Posterior cingulate gyrus (tissue), 11 donors: ENCODE measurements at regions not wholly inside any gene's neighbourhood (a gene's known extent, or its start where the extent isn't known, plus 50 kb on each side); places are given as distances from the start of the nearest gene placed in this dataset.

ENCODE experiments used
- DNase-seq, 10 donors: peaks; one replicate each; pipeline versions ENCODE4 v3.0.0 to v3.0.0-alpha.2; 2020 to 2021; ENCODE audit warnings: mixed read lengths in 3 of 10
- intact Hi-C: fragments of 100-400 bp; cut with DNase I; formaldehyde crosslinking; loops from one replicate; pipeline ENCODE4 v1.15.1; 2023

DNA sequence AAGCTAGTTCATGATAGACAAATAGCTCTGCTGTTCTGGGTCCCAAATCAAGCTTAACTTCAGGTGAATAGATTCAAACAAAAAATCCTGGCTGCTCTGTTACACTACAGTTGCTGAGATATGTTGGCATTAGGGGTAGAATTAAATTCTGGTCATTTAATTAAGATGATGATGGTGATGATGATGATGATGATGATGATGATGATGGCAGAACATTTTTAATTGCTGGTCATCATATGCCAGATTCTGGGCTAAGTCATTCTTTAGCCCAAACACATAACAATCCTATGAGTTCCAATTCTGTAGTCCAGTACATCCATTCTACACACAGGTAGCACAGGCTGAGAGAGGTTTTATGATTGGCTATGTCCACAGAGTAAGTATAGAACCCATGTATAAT lies 741.5 kb downstream of the STIM2 start:
- intact Hi-C loops: no loop called here
- DNase-seq: no peak

DNA sequence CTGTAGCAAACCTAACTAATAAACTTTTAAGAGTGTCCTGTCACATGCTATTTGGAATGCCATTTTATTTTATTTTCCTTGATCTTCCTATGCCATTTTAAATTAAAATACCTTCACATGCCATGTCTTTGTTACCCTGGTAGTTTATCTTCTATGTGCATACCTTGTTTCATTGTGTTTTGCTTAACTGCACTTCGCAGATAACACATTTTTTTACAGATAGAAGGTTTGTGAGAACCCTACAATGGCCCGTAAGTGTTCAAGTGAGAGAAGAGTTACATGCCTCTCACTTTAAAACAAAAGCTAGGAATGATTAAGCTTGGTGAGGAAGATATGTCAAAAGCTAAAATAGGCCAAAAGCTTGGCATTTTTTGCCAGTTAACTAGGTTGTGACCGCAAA lies 744.1 kb downstream of the STIM2 start:
- intact Hi-C loops: no loop called here
- no peak for DNase-seq

DNA sequence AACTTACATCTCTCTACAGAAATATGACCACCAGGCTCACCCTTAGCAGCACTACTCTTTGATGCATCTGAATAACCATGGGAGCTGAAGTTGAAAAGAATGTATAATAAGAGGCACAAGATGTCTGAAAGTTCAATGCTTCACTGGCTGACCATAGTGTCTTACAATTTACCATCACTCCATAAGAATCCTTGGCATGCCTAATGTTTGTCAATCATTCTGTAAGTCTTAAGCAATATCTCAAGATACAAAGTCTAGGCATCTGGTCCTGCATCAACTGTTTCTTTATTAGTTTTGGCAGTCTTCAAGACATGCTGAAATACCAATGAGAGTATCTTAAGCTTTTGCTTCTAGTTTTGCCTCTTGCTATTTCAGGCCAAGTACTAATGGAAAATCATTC lies 755.5 kb downstream of the STIM2 start:
- intact Hi-C loops: no loop called here
- DNase-seq: no peak

DNA sequence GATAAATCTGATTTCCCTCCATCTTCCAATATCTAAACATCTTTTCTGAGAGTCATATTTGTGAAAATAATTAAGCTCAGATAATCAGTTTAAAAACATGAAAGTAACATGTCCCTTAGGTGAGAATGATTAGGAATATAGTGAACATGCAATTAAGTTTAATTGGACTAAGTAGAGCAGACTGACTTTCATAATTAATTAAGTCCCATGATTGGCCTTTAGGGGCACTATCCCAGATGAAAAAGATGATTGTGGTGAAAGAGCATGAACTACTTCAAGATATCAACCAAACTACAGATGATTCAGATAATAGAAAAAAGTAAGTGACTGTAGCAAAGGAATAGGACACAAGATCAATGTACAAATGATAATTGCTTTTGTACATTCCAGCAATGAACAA lies 758.8 kb downstream of the STIM2 start:
- DNase-seq: no peak
- intact Hi-C loops: no loop called here

DNA sequence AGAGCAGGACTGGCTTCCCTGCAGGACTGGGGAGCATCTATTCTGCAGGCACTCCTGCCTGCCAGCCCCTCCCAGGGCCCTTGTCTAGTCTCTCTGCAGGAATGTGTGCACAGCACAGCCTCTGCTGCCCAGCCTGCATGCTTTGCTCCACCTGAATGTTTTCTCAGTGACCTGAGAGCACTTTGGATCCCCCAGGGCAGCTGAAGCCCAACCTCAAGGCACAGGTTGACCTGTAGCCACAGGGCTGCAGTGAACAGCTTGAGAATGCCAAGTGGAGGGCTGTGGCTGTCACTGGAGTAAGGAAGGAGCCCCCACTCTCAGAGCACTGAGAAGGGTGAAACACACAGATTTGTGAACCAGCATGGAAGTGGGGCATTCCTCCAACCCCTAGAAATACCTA lies 760.2 kb downstream of the STIM2 start:
- no peak for DNase-seq
- intact Hi-C loops: no loop called here

DNA sequence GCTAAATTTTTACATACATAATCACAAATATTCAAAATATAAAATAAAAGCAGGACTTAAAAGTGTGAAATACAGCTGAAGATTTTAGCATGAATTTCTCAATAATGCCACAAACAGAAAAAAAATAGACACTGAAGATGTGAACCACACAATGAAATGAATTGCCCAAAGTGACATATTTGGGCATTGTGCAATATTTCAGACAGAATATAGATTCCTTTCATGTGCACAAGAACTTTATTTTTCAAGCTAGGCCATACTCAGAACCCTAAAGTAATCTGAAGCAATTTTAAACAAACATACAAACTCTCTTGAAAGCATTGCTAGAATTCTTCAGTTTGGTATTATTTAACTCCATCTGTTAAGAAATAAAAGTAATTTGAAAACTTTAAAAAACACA lies 764.1 kb downstream of the STIM2 start:
- intact Hi-C loops: no loop called here

DNA sequence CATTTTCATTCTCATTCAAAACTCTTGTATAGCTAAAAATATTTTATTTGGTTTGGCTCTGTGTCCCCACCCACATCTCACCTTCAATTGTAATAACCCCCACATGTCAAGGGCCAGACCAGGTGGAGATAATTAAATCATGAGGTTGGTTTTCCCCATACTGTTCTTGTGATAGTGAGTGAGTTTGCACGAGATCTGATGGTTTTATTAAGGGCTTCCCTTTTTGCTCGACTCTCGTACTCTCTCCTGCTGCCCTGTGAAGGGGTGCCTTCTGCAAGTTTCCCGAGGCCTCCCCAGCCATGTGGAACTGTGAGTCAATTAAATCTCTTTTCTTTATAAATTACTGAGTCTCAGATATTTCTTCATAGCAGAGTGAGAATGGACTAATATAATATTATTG lies 768.0 kb downstream of the STIM2 start:
- intact Hi-C loops: no loop called here
- DNase-seq: no peak

More for the DNA sequence above, 764.1 kb downstream of the STIM2 start:
- no peak for DNase-seq

DNA sequence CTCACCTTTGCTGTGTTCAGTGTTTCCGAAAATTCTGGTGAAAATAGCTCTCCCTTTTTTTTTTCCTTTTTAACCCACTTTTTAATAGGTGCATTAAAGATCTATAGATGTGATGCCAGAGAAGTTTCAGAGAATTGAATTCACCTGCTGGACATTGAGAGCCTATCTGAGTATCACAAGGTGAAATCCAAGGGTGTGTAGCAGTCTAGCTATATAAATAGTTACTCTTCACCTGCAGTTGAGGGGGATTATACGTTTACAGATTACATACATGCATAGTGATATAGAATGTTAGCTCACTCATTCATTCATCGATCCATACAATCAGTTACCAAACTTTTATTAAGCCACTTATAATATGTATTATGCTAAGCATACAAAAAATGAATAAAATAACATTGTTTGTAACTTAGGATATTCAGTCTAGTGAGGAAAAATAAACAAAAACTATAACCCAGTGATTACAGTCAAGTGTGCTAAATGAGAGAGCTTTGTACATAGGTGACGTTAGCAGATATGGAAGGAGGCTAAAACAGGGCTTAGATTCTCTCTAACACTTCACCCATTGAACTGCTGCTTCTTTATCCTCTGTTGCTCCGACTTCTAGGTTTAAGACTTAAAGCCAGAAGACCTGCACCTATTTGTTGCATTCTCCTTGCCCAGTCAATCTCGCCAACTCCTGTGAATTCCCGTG lies 769.0 kb downstream of the STIM2 start:
- no peak for DNase-seq
- intact Hi-C loops: no loop called here

DNA sequence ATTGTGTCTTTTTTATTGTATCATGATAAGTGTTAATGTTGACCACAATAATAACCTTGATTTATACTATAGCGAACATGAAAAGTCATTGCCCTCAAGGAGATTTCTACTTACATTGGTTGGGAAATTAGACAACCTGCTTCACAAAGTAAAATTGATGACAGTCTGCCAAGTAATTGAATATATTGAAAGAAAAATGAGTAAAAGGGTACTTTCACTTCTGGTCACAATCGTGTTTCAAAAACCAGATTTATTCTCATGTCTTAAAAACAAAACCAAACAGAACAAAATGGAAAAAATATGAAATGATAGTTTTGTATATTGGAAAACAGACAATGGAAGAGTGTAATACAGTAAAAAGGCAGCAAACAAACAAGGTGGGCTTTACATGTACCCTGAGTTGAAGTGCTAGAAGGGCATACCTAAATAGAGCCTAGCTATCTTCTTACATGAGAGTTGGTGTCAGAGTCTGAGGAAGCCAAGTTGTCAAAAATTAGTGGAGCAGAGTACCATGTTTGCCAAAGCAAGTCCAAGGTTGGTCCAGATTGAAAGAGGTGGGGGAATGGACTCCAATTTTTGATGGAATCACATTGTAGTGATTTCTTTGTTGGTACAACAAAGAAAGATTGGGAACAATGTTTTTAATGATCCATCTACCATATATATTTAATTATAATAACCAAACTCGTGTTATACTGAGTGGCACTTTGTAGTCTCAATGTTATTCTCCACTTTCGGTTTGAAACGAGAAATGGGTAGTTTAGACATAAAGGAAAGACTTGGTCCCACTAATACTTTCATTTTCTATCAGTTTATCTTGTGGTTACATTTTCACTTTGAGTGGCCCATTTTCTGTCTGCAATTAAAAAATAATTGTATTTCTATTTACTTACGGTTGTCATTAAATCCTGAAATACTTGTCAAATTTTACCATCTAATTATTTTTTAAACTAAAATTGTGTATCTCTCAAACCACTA lies 775.6 kb downstream of the STIM2 start:
- no peak for DNase-seq
- intact Hi-C loops: no loop called here

DNA sequence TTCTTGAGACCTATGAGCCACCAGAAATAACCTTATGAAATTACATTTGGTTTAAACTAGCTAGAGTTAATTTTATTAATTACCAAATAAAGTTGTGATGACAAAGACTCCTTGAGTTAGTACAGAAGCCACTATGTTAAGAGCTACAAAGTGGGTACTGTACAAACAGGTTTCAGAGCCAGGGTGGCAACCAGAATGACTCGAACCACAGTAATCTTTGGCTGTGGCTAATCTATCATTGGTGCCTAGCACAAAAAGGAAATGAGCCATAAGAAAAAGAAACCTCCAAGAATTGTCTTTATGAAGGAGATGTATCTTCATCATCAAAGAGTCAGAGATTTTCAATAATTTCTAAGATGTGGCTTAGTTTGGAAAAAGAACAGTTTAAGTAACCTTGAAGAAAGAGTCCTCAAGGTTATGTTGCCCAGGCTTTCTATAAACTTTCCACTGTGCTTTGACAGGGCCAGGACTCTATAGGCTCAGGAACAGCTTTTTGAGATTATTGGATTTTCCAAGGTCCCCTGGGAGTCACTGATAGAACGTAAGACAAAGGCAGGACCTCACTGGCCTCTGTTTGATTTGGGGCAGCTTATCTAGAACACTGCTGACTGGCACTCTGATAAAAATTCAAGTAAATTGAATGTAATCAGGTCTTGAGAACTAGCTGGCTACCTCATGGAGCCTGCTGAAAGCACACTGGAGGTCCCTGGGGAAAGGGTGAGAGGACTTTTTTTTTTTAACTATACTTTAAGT lies 777.7 kb downstream of the STIM2 start:
- DNase-seq: no peak
- intact Hi-C loops: no loop called here

DNA sequence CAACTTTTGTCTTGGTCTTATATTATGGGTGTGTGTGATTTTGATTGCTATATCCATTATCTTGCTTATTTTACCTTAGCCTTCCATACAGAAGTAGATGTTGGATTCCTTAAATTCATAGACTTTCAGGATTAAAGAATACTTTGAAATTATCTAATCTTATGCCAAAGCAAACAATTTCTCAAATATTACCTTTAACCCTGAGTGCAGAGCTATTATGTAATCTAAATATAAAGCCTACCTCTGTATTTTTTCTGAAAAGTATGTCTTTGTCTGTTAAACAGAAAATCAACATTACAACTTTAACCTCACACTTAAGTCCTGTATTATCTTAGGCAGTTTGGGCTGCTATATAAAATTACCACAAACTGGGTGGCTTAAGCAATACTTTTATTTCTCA lies 782.5 kb downstream of the STIM2 start:
- intact Hi-C loops: no loop called here
- DNase-seq: no peak

DNA sequence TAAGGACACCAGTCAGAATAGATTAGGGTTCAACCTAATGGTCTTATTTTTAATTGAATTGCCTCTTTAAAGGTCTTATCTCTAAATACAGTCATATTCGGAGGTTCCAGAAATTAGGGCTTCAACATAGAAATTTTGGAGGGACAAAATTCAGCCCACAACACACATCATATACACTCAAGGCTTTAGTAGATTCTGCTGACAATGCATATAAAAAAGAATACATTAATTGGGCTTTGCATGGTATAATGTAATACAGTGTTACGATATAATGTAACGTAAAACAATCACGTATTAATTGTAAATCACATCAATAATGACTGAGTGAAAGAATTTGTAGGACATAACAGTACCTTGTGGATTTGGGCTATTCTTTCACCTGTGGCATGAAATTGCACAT lies 787.8 kb downstream of the STIM2 start:
- no peak for DNase-seq
- intact Hi-C loops: no loop called here

DNA sequence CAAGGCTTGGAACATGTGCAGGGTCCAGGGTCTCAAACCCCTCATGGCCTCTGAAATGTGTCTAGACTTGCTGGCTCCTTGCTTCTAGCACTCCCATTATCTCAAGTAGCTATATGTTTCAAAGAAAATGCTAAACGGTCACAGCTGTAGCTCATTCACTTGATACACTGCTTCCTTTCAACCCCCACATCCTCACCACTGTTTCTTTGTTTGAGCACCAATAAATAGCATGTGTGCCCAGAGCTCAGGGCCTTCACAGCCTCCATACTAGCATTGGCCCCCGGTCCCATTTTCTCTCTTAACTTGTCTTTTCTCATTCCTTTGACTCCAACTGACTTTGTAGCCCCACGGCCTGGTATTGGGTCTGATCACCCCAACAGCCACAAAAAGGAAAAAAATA lies 801.8 kb downstream of the STIM2 start:
- intact Hi-C loops: no loop called here
- no peak for DNase-seq

DNA sequence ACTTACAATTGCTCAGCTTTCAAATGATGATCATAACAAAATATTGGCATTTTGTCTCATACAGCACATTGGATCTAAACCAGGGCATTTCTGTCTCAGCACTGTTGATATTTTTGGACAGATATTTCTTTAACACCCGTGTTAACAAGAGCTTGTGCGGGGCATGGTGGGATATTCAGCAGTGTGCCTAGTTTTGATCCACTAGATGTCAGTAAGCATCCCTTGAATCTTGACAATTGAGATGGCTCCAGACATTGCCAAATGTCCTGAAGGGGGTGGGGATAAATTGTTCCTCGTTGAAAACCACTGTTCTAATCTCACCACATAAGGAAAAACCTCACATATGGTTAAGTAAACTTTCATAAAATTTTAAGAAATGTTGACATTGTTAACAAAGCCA lies 806.3 kb downstream of the STIM2 start:
- intact Hi-C loops: no loop called here
- DNase-seq: peak in 2 of 10 donors; percentile 17 to 55

DNA sequence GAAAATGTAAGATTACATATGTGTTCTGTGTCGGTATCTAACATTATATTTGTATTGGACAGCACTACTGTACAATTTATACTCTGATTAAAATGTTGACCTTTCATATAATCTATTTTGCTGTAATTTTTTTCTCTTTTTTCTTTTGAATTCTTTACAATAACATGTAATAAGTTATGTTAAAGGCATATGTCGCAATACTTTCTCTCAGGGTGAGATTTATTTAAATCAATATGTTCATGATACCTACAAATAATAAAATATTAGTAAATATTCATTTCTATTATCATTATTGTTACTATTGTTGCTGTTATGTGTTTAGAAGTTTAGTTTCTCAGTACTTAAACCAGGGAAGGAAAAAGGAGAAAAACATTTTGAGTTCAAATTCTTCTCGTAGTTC lies 807.4 kb downstream of the STIM2 start:
- intact Hi-C loops: no loop called here

DNA sequence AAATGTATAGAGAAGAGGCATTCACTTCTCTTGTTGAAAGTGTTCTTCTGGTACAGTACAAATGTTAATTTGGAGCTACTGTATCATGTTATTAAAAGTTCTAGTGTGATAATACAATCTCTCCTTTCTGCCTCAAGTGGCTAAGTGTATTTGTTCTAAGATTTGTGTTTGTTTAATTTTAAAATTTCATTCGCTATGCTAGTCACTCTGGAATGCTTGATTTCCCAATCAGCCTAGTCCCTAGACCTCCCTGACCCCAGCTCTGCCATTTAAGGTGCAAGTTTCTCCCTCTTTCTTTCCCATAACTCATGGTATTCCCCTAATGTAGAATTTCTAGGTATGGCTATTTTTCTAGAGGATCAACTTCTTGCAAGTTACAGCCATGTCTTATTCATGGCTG lies 817.4 kb downstream of the STIM2 start:
- intact Hi-C loops: no loop called here
- DNase-seq: no peak

More for the DNA sequence above, 807.4 kb downstream of the STIM2 start:
- no peak for DNase-seq

DNA sequence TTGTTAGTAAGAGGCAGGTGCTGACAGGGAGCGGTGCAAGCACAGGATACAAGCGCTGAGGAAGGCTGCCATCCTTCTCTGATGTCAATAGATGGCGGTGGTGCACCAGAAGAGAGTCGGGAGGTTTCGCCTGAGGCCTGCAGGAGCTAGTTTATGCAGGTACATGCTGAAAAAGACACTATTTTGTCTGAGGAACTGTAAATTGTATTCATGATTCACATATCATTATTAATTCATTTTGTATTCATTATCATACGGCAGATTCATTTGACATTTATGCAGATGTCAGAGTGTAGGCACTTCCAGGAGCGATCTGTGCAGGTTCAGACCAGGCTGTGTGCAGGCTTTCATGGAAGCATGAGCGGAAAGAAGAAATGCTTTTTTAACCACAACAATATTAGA lies 824.0 kb downstream of the STIM2 start:
- intact Hi-C loops: no loop called here
- peak; percentile 41 to 94 (median 64) for DNase-seq

DNA sequence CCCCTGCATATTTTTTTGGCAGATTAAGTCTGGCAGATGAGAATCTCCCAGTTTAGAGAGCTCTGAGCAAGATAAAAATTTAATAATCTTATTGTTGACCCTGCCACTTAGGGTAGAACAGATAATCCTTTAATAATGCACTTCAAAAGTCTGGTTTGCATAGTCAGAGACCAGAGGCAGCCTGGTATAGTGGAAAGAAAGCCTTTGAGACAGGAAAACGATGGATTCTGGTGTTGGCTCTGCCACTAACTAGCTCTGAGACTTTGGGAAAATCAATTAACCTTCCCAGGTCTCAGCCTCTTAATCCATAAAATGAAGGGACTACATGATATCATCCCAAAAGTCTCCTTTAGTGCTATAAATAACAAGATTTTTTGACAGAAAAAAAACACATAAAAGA lies 824.5 kb downstream of the STIM2 start:
- DNase-seq: no peak
- intact Hi-C loops: no loop called here

DNA sequence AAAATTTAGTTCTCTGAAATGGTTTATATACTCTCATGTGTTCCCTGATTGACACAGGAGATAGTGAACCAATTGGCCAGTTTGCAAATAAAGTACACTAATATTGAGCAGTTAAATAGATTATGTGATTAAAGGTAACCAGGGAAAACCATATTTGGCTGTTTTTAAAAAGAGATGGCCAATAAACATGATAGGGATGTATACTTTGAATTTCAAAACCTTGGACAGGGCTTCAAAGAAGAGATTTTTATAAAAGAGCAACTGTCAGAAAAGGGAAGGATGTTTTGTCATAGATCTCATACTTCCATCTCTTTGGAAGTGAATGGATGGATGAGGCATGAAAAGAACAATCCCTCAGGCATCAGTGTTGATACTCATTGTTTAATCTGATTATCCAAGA lies 825.3 kb downstream of the STIM2 start:
- intact Hi-C loops: no loop called here
- no peak for DNase-seq

DNA sequence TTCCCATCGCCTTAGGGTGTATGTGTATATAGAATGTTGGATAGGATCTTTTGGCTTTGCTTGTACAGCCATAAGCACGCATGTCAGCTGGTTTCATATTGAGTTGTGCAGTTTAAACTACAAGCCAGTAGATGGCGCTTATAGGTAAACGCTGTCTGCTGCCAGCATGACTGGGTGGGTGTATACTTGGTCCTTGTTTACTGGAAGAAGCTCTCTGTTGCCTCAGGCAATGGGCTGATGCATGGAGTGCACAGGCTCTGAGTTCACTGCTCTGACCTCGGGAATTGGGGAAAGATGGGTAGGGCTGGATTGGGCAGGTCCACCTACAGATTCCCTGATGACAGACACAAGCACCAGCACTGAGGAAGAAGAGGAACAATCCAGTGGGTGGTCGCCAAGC lies 831.5 kb downstream of the STIM2 start:
- intact Hi-C loops: no loop called here
- no peak for DNase-seq
